ENCODE measurements at regions not wholly inside any gene's neighbourhood (a gene's known extent, or its start where the extent isn't known, plus 50 kb on each side); places are given as distances from the start of the nearest gene placed in this dataset.

DNA sequence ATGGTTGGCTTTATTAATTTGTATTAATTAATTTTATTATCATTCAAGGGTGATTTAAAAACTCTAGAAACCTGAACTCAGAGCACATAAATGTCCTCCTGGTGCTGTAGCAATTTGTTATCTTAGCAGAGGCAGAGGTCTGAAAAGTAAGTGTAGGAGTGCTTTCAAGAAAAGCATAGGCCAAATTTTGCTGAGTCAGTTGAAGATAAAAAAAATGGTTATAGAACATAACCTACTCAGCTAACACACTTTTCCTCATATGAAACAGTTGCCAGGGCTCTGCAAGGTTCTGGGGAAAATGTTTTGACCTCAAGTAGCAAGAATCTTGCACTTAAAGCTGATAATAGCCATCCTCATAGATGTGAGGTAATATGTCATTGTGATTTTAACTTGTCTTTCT, 53.5 kb upstream of the CHODL start:
- no peak for DNase-seq

DNA sequence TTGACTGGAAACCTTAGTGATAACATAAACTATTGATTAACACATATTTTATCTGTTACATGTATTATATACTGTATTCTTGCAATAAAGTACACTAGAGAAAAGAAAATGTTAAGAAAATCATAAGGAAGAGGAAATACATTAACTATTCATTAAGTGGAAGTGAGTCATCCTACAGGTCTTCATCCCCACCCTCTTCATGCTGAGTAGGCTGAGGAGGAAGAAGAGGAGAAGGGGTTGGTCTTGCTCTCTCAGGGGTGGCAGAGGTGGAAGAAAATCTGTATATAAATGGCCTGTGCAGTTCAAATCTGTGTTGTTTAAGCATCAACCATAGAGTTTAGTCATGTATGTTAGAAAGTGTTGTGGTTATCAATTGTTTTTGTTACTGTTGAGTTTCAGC, 66.1 kb upstream of the CHODL start:
- DNase-seq: no peak

DNA sequence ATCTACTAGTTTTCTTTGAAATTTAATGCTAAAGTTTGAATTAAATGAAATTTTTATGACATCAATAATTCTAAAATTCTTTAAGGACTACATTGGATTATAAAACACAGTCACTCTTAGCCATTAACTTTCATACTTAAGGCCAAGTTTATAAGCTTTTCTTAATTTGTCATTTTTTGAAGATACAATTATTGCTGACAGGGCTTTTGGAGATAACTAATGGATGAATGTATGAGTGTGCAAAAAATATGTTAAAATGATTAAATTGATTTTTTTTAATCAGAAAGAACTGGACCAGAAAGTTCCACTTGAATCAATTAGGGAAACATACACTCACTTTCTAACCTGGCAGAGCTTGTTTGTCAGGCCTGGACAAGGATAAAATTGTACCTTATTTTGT, 70.3 kb upstream of the CHODL start:
- DNase-seq: no peak

DNA sequence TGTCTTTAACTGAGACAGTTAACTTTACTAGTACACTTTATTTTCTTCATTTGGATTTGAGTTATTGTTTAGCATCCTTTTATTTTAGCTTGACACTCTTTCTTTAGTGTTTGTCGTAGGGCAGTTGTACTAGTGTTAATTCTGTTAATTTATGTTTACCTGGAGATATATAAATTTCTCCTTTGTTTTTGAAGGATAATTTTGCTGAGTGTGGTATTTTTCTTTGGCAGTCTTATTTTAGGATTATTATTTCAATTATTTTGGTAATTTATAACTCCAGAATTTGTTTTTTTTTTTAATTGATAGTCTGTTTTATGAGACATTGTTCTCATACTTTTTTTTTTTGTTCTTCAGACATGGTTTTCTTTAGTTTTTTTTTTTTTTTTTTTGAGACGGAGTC, 73.8 kb upstream of the CHODL start:
- DNase-seq: no peak

DNA sequence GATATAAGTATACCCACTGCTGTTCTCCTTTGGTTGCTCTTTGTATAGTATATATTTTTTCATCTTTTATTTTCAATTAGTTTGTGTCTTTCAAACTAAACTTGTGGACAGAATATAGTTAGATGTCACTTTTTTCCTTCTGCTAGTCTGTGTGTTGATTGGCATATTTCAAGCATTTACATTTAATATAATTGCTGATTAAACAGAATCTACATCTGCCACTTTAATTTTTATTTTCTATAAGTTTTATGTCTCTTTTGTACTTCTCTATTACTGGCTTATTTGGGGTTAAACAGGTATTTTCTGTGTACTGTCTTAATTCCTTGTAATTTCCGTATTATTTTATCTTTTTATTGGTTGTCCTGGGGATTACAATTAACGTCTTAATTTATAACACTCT, 74.4 kb upstream of the CHODL start:
- no peak for DNase-seq

DNA sequence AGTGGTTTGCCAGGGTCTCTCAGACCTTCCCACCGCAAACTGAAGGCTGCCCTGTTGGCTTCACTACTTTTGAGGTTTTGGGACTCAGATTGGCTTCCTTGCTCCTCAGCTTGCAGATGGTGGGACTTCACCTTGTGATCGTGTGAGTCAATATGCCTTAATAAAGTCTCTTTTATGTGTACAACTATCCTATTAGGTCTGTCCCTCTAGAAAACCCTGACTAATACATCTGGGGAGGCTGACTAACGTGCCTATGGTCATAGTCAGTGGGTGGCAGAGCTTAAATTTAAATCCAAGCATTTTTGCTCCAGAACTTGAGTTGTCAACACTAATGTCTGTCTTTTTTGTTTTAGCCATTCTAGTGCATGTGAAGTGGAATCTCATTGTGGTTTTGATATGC, 76.5 kb upstream of the CHODL start:
- no peak for DNase-seq

DNA sequence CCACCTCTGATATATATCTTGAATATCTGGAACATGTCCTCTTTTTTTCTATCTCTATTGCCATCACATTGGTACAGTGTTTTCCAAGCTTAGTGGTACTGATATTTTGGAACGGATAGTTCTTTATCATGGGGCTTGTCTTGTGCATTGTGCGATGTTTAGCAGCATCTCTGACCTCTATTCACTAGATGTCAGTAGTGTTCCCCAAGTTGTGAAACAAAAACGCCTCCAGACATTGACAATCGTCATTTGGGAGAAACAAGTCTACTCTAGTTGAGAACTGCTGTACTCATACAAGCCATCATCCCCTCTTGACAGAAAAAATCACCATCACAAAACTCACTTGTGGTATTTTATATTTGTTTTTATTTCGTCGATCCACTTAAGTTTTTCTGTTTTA, 79.7 kb upstream of the CHODL start:
- DNase-seq: no peak

DNA sequence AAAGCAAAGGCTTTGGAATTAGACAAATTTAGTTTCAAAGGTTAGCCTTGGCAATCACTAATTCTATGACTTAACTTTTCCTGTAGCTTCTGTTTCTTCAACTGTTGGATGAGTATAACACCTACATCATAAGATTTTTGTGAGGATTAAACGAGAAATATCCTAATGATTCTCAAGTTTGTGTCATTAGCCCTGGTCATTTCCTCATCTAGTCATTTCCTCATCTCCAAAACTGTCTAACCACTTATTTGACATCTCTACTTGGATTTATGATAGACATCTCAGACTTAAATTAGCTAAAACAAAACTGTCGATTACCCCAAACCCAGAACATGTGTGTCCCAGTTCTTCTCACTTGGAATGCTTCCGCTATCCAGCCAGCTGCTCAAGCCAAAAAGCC, 80.2 kb upstream of the CHODL start:
- DNase-seq: no peak

DNA sequence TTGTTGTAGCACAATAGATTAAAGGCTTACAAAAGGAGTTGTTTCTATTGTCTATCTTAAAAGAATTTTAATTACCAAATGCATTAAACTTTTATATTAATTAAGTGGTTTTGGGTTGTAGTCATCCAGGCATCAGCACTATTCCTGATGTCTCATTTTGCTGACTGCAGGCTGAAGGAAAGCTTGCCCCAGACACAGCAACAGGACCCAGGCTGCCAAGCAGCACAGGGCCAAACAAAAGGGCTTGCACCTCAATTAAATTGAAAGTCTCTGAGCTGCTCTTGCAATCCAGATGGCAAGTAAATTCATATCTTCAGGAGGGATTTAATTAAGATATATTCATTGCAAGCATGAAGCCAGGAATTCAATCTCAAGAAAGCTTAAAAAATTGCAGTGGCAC, 80.7 kb upstream of the CHODL start:
- DNase-seq: no peak

DNA sequence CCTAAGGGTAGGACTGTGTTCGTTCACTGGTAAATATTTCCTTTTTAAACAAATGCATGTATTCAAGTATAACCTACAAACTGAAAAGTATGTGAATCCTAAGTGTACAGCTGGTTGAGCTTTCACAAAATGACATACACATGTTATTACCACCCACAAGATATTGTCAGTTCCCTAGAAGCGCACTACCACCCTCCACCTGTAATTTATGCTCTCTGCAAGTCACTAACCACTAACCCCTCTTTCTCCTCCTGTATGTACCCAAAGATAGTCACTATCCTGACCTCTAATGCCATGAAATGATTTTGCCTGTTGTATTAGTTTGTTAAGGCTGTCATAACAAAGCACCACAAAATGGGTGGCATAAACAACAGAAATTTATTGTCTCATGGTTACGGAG, 82.8 kb upstream of the CHODL start:
- no peak for DNase-seq

DNA sequence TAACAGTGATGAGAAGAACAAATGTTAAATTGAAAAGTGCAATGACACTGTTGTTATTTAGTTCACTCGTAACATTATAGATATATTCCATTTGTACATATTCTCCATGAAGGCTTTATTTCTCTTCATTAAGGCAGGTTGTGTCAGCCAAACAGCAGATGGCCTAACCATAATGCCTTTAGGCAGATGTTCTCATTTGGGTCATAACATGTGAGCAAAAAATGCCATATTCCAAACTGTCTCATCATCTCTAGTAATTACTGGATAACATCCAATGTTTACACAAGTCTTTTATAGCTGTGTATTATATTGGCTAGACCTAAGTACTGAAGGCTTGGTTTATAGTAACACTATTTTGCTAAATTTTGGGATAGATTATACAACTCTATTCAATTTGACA, 87.2 kb upstream of the CHODL start:
- DNase-seq: no peak

DNA sequence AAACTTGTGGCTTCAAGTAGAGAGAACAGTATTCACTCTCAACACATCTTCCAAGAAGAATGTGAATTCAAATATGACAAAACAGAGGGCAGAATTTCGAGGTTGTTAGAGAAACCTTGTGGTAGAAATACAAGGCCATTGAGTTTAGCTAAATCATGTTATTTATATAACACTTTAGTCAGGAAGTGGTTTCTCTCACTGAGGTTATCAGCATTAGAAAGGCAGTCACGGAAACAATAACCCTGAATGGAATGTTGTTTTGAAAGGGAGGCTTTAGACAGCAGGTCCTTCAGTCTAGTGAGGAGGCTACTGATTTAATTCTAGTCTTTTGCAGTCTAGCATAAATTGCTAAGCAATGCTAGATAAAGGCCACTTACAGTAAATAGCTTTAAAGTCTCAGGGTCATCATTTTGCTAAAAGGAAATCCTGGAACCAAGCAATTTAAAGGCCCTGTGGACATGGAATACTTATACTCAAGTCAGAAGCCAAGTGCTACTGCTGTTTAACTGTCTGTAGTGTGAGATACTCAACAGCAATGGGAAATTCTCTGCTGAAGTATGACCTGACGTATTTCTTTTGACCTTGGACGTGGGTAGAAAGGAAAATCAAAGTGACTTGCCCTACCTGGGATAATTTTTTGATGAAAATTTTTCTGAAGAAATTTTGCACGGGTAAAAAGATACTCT, 89.0 kb upstream of the CHODL start:
- DNase-seq: no peak

DNA sequence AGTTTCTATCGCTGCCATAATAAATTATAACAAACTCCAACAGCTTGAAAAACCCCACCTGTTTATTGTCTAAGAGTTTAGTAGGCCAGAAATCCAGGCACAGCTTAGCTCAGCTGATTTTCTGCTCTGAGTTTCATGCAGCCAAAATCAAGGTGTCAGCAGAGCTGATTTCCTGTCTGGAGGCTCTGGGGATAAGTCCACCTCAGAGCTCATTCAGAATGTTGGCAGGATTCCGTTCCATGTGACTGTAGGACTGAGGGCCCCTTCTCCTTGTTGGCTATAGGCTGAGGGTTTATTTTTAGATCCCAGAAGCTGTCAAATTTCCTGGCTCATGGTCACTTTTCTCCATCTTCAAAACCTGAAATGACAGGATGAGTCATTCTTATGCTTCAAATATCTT, 91.6 kb upstream of the CHODL start:
- DNase-seq: no peak

DNA sequence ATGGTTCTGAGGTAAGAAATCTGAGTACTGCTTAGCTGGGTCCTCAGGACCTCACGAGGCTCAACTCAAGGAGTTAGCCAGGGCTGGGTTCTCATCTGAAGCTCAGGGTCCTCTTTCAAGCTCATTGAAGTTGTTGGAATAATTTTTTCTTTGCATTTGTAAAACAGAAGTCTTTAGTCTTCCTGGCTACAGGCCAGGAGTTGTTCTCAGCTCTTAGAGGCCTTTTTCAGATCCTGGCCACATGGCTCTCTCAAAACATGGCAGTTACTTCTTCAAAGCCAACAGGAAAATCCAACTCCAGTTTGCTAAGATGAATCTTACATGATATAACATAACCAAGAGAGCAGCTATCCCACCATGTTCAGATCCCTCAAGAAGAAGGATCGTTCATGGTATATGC, 92.3 kb upstream of the CHODL start:
- DNase-seq: no peak

DNA sequence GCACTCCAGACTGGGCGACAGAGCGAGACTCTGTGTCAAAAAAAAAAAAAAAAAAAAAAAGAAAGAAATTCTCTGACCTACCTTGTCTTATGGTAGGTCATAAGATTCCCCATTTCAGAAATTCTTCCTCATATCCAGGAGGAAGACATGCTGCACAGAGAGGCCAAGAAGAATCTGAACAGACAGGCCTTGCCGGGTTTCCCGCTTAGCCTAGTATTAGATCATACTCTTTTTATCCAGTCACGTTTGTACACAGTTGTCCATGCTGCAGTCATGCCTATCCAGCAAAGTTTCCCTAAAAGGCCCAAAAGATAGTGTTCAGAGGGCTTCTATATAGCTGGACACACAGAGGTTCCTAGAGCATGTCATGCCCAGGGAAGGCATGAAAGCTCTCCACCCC, 93.6 kb upstream of the CHODL start:
- no peak for DNase-seq

DNA sequence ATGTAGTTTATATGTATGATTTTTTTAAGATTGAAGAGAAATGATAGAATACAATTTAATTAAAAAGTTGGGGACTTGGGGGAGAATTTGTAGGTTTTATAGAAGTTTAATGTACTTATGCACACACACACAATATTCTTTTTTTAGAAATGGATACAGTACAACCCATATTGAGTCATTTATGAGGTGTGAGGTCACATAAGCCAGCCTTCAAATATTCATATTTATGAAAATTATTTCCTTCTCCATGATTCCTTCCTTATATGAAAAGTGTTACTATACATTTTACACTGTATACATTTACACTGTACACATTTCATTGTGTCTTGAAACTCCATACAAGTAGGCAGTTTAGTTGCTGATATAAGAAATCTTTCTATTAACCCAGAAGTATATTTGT, 96.2 kb upstream of the CHODL start:
- DNase-seq: no peak

DNA sequence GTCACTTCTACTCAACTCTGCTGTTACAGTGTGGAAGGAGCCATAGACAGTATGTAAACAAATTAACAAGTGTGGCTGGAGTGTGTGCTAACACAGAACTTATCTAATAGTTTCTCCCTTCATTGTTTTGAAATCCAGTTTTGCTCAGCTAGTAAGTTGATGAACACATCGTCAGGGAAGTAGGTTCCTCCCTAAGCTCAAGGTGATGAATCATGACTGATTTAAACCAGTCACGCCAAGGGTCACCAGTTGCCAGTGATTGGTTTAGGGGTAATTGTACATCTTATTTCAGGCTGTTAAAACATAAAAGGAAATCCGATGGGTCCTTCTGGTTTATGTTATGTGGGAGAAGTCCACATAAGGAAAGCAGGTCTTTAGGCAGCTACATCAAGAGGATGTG, 97.0 kb upstream of the CHODL start:
- DNase-seq: no peak

DNA sequence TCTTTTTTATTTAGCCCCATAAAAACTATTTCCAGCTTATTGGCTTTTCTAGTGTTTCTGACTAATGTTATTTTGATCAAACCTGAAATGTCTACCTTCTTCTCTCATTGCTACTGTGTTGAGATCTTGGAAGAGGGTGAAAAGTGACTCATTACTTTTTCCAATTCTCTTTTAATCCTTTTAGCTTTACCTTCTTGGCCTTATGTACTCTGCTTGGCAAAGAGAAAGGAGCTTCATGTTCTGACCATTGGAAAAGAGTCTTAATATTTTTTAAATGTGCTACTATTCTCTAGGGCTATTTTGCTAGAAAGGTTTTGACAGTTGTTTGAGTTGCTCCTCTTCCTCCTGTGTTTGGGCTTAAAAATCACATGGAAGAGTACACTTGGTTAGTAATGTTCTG, 97.8 kb upstream of the CHODL start:
- no peak for DNase-seq

DNA sequence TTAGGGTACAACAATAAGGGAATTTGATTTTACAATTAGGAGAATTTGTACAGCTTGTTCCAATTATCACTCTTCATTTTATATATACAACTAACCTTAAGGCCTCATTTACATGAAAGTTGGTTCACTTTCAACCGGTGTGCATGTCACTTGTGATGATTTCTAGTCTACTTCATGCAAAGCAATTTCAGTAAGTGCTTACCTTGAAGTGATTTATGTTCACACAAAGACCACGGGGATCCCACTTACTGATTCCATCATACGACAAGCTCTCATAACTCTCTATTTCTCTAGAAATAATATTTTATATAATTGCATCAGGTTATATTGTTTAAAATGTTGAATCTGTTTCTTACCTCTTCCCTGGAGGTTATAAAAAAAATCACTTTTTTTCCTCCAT, 100.3 kb upstream of the CHODL start:
- DNase-seq: no peak

DNA sequence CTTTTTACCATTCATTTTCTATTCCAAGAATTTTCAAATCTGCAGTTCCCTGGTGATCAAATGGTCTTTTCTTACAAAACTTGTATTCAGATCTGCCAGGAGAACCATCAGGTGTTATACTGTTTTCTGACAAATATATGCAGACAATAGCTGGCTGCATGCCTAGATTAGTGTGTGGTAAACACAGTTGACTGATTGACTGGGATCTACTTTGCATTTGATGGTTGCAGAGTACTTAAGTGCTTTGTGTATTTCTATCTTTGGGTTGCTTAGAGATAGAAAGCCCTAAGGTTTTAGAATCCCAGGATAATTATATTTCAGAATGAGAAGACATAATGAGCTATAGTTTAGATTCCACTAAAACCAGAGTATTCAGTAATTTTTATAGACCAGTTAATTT, 102.0 kb upstream of the CHODL start:
- DNase-seq: no peak

DNA sequence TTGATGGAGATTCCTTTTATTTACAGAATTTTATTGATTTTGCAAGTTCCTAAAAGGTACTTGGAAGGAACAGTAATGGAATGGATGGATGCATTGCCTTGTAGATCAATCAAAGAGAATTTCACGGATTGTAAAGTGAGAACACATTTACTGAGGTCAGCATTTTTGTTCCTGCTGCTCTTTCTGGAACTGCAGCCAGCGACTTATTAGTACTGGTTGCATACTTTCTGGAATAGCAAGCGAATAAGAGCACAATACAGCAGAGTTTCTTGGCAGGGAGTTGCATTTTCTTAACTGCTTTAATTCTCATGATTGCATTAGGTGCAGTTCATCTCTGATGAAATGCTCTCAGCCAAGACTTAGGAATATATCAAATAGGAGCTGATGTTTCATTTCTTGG, 106.1 kb upstream of the CHODL start:
- DNase-seq: peak; percentile 35

DNA sequence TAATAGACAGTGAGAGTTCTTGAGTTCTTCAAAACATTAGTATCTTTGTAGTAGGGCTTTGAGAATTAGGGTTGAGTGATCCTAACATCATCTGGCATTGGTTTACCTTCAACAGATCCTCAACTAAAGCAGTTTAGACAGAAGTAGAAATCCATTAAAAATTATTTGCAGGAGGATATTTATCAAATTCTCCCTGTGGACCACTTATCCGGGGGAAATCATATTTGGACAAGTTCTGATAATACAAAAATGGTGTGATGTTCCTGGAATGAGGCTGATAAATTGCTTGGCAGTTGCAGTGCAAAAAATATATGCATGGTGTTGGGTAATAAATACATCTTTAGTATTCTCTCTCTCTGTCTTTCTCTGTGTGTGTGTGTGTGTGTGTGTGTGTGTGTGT, 115.1 kb upstream of the CHODL start:
- DNase-seq: no peak

DNA sequence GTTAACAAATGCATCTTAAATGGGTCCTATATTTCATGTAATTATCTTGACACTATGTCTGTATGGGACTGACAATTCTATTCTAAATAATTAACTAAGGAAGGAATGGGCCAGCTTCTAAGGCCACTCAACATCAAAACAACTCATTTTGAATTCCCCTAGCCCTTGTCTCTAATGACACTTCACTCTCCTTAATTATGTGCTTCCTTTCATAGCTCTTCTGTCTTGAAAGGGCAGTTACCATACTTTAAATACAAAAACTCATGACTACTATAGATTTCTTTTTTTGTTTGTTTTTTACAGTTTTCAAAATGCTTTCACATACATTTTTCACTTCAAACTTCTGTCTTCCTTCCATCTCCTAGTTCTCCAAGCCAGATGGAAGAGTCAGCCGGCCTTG, 126.1 kb upstream of the CHODL start:
- DNase-seq: peak; percentile 11

DNA sequence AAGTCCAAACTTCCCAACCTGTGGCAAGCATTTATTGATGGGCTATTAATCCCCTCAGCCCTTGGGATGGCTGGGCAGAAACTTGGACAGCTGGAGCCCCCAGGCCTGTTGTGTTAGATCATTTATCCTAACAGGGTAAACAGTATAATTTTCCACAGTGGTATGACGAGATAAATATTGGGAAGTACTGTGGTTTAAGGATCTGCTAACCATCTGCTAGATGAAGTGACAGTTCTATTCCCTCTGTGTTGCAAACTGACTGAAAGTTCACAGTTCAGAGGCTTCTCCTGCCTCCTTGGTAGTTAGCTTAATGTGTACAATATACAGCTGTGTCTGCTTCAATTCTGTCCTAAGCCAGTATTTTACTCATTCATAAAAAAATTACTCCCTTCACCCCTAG, 127.5 kb upstream of the CHODL start:
- DNase-seq: no peak

DNA sequence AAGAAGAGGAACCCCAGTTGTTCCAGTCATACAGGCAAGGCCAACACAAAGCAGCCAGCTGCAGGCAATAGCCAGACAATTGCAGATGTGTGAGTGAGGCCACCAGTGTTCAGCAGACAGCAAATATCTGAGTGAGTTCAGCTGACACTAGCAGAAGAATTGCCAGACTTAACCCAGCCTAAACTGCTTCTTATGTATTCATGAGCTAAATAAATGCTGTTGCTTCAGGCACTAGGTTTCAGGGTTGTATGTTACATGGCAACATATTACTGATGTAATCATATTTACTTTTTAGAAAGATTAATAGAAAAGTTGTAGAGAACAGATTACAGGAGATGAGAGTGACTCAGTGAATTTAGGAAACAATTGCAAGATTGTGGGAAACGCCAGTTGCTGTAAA, 129.8 kb upstream of the CHODL start:
- no peak for DNase-seq

DNA sequence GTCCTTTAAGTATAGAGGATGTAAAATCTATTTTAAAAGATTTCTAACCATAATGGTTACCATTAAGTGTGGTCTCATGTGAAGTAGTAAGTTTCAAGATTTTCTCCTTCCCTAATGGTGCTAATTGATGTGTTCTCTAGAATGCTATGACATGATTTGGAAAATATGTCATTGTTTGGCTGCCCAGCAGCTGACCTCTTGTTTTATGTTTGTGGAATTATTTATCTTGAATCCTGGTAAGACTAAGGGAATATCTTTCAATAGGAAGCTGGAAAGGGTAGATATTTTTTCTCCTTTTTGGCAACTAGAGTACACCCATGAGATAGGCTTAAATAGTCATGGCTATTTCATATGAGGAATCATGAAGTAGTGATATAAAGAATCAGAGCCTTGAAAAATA, 139.8 kb upstream of the CHODL start:
- DNase-seq: no peak

Data from eye (tissue), 1 donor.